ENCODE measurements at regions not wholly inside any gene's neighbourhood (a gene's known extent, or its start where the extent isn't known, plus 50 kb on each side); places are given as distances from the start of the nearest gene placed in this dataset.

- Histone ChIP-seq H3K36me3 (no peaks in the 10 kb centered on the region), H3K27ac (no peak overlapping the region)
- DNase-seq = no peak
Measured at GRCh38 chr14:40485688-40486087, 1053.5 kb upstream of the FBXO33 start.

GRCh38 chr14:40476005-40476404 is 1043.8 kb upstream of the FBXO33 start:
- no peak for DNase-seq
- no peak overlapping the region for H3K27ac ChIP-seq
- TF ChIP-seq POLR2A (IDR thresholded peaks at IDR 0.05) (no peak), POLR2AphosphoS5 (IDR thresholded peaks at IDR 0.05) (no peak), CTCF (IDR thresholded peaks at IDR 0.05) (no peak), EP300 (IDR thresholded peaks at IDR 0.05) (no peak)
- H3K27me3 ChIP-seq = no peaks in the 10 kb centered on the region
- intact Hi-C loops (cut with DNase I) = no loop called here
- H3K4me3 ChIP-seq = no peak overlapping the region
- no peaks in the 10 kb centered on the region for H3K4me1 ChIP-seq
- 77 to 94% methylated on average over 1 of the region's 1 CpG for WGBS, 2 donors
- no peaks in the 10 kb centered on the region for H3K36me3 ChIP-seq
- H3K9me3 ChIP-seq = peaks cover 0 to 16% (median 0%) of the 10 kb centered on the region in 4 donors

More at GRCh38 chr14:40485688-40486087, 1053.5 kb upstream of the FBXO33 start:
- H3K9me3 ChIP-seq = no peaks in the 10 kb centered on the region
- H3K4me1 ChIP-seq = no peaks in the 10 kb centered on the region
- no peak for TF ChIP-seq POLR2A (IDR thresholded peaks at IDR 0.05)
- TF ChIP-seq CTCF (IDR thresholded peaks at IDR 0.05) = no peak
- no peak for TF ChIP-seq POLR2AphosphoS5 (IDR thresholded peaks at IDR 0.05)
- TF ChIP-seq EP300 (IDR thresholded peaks at IDR 0.05) = no peak
- no peaks in the 10 kb centered on the region for H3K27me3 ChIP-seq
- no peak overlapping the region for H3K4me3 ChIP-seq
- intact Hi-C loops (cut with DNase I) = no loop called here

- H3K36me3 ChIP-seq = no peaks in the 10 kb centered on the region
- WGBS, 2 donors = 70 to 79% methylated on average over 1 of the region's 1 CpG
- no peaks in the 10 kb centered on the region for H3K4me1 ChIP-seq
- intact Hi-C loops (cut with DNase I) = no loop called here
- H3K9me3 ChIP-seq = peaks cover 0 to 10% (median 0%) of the 10 kb centered on the region in 4 donors
- H3K4me3 ChIP-seq = no peak overlapping the region
- H3K27me3 ChIP-seq = no peaks in the 10 kb centered on the region
- no peak for DNase-seq
- no peak for TF ChIP-seq EP300 (IDR thresholded peaks at IDR 0.05)
- TF ChIP-seq POLR2A (IDR thresholded peaks at IDR 0.05) = no peak
- no peak for TF ChIP-seq POLR2AphosphoS5 (IDR thresholded peaks at IDR 0.05)
- TF ChIP-seq CTCF (IDR thresholded peaks at IDR 0.05) = no peak
- no peak overlapping the region for H3K27ac ChIP-seq
Measured at GRCh38 chr14:40467969-40468368, 1035.7 kb upstream of the FBXO33 start.

- WGBS, 2 donors = 97% methylated on average over 2 of the region's 2 CpGs
Measured at GRCh38 chr14:40464531-40464930, 1032.3 kb upstream of the FBXO33 start.

GRCh38 chr14:40463886-40464285 is 1031.7 kb upstream of the FBXO33 start:
- H3K4me3 ChIP-seq = no peak overlapping the region
- intact Hi-C loops (cut with DNase I) = no loop called here
- no peaks in the 10 kb centered on the region for H3K36me3 ChIP-seq
- no peak overlapping the region for H3K27ac ChIP-seq
- H3K27me3 ChIP-seq = no peaks in the 10 kb centered on the region
- TF ChIP-seq EP300 (IDR thresholded peaks at IDR 0.05) = no peak
- no peak for TF ChIP-seq CTCF (IDR thresholded peaks at IDR 0.05)
- TF ChIP-seq POLR2AphosphoS5 (IDR thresholded peaks at IDR 0.05) = no peak
- TF ChIP-seq POLR2A (IDR thresholded peaks at IDR 0.05) = no peak
- no peak for DNase-seq
- 86 to 88% methylated on average over 6 of the region's 6 CpGs for WGBS, 2 donors
- H3K4me1 ChIP-seq = no peaks in the 10 kb centered on the region
- H3K9me3 ChIP-seq = peaks cover 0 to 7% (median 0%) of the 10 kb centered on the region in 4 donors

More at GRCh38 chr14:40464531-40464930, 1032.3 kb upstream of the FBXO33 start:
- H3K27me3 ChIP-seq = no peaks in the 10 kb centered on the region
- no peak overlapping the region for H3K4me3 ChIP-seq
- no peak overlapping the region for H3K27ac ChIP-seq
- no peaks in the 10 kb centered on the region for H3K36me3 ChIP-seq
- peaks cover 0 to 10% (median 0%) of the 10 kb centered on the region in 4 donors for H3K9me3 ChIP-seq
- intact Hi-C loops (cut with DNase I) = no loop called here
- H3K4me1 ChIP-seq = no peaks in the 10 kb centered on the region
- TF ChIP-seq POLR2AphosphoS5 (IDR thresholded peaks at IDR 0.05) = no peak
- DNase-seq = no peak
